HUDEP-2 (cell line): ENCODE measurements at regions not wholly inside any gene's neighbourhood (a gene's known extent, or its start where the extent isn't known, plus 50 kb on each side); places are given as distances from the start of the nearest gene placed in this dataset.
"Not testable (repeated sequence)": the region's sequence is repeated elsewhere in the genome, so short reads cannot be mapped to it uniquely, and the experiment has no call there.

Source experiments
- DNase-seq, 76 experiments: peaks; one replicate each; lab custom pipeline; 2025; ENCODE audit not compliant: unreplicated experiment in 76 of 76; lab: John Stamatoyannopoulos, UW

- no peak for DNase-seq
Measured at GRCh38 chrX:125193921-125194320, 125.8 kb upstream of the TEX13C start.

DNA sequence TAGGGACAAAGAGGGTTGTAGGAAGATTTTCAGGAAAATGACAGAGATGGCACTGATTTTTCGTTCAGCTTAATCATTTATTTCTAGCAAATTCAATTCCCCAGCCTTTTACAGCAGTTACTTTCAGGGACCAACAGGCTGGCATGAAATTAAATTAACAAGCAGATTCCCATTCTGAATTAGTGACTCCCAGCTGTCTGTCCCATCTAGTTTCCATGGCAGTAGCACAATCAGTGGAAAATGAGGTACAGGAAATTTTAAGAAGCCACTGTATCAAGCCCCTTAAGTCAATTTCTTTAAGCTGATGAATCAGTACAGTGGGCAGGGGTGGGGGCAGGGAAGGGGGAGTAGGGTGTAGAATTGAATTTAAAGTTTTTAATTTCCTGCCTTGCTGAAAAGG is 121.1 kb upstream of the TEX13C start:
- DNase-seq: no peak

DNA sequence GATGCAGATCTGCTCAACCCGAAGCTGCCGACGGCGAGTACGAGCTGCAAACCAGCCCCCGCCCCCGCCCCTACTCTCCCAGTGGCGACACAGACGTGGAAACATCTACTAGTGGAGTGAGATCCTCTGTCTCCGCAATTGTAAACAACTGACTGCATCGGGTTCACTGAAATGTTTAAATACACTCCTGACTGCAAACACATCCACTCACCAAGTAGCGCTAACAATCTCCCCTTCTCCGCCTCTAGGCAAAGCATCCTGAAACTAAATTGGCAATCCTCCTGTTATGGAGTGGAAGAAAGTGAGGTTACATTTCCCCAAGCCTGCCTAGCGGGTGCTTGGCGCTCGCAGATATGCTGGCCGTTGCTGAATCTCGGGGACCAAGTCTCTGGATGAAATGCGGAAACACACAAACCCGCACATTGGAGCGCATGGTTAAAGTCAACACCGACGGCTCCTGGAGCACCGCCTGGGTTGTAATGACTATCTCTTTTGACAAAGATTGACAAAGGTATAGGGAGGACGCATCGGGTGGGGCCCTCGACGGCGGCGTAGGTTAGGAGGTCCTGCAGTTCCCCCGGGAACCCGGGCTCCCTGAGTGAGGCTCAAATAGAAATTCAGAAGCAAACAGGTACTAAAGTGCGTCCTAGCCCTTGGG is 117.0 kb upstream of the TEX13C start:
- DNase-seq: peak in 1 of 76 experiments; percentile 0

DNA sequence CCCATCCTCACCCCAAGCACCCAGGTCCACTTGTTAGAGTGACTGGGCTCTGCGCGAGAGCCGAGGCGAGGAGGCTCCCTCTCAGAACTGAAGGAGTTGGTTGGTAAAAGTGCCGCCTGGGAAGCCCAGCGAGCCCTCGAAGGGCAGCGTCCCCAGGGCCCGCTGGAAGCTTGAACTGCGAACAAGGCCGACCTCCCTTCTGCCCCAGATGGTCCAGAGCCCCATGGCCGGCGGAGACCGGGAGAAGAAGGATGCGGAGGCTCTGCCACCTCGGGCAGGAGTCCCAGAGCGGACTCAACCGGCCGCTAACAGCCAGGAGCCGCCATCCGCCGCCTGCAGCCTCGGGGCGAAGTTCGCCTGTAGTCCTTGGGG is 116.3 kb upstream of the TEX13C start:
- DNase-seq: peak in 1 of 76 experiments; percentile 1

- DNase-seq: peak in 13 of 76 experiments; percentile 0 to 24 (median 2)
Measured at GRCh38 chrX:125203737-125204578, 115.7 kb upstream of the TEX13C start.

DNA sequence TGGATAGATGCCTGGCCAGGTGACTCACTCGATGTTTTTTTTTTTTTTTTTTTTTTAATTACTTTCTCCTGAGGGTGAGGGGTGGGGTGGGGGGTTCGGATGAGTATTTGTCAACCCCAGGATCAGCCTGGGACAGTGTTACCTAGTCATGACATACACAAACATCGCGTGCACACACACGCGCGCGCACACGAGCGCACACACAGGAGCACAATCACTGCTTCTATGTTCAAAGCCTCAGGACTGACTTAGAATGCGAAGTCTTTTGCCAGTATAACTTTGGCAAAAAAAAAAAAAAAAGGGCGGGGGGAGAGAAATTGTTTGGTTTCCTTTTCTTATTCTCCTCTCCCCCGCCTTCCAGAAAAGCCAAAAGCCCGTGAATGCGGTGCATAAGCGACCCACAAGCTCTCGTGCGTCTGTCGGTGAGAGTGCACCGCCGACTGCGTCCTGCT is 115.0 kb upstream of the TEX13C start:
- DNase-seq: no peak

DNA sequence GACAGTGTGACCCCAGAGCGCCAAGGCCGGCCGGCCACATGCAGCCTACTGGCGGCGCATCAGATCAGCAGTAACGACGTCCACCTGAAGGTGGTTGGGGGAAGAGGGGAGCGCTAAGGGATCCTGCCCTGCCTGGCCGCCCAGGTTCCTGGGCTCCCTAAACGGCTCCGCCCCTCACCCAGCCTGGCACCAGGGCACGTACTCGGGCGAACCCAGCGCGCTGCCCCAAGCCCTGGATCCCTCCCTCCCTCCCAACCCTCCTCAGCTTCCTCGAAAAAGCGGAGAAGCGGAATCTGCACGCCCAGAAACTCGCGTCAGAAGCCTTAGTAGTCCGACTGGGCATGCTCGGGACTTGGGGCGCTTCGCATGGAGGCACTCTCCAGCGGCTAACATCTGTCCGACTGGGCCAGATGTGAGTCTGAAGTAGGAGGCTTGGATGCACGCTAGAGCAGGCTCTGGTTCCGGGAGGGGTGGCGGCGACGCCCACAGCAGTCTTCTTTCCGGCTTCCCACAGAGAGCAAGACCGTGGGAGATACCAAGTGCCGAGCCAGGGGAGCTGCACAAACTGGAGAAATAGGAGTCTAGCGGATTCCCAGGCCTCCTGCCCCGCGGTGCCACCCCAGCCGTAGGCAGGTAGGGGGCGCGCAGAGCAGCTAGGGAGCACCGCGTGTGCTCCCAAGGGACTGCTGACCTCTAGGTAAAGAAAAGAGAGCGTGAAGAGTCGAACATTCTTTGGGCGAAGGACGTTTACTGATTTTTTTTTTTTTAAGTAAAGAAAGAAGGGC is 114.3 kb upstream of the TEX13C start:
- peak in 62 of 76 experiments; percentile 0 to 76 (median 28) for DNase-seq

- DNase-seq: peak in 8 of 76 experiments; percentile 0 to 31 (median 2)
Measured at GRCh38 chrX:125205918-125206665, 113.6 kb upstream of the TEX13C start.

DNA sequence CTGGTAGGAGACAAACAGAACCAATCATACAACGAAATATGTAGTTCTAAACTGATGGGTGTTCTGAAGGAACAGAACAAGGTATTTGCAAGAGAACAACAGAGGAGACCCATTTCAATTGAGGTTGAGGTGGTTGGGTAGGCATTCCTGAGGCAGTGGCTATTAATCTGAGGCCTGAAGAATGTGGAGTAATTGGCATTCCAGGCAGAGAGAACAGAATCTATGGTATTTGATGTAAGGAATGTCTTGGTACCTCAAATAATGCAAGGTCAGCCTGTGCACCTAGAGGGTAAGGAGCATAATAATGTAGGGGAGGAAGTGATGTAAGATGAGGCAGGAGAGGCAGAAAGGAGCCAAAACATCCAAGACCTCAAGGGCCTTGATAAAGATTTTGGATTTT is 109.5 kb upstream of the TEX13C start:
- DNase-seq: no peak

- peak in 30 of 76 experiments; percentile 0 to 51 (median 13) for DNase-seq
Measured at GRCh38 chrX:125219852-125220251, 99.8 kb upstream of the TEX13C start.

DNA sequence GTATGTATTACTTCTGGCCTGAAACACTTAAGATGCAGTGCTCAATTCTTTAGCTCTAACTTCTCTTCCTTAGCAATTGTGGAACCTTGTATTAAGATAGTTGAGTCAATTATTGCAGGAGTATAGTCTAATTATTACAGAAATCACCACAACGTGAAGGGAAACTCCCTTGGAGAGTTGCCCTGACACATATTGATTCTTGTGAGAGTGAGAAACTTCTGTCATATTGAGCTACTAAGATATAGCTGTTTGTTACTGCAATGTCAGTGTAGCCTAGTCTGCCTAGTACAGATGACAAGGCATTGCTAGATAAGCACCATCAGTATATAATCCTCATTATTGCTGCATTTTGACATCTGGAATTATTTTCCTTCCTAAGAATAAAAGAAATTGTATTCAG is 82.7 kb upstream of the TEX13C start:
- DNase-seq: no peak

DNA sequence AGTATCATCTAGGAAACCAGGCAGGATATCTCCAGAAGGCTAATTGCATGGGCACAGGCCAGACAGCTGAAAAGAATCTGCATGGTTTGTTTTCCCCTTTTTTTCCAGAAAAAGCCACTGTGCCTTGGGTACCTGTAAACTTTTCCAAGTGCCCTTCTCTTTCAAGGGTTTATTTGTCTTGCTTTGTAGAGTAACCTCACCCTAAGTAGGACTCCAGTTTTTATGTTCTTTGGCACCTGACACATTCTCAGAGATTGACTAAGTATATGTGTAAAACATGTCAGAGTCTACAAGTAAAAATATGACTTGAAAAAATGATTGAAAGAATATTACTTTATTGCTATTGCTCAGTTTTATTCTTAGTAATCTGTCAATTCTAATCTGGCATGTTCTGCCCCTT is 70.7 kb upstream of the TEX13C start:
- DNase-seq: no peak

DNA sequence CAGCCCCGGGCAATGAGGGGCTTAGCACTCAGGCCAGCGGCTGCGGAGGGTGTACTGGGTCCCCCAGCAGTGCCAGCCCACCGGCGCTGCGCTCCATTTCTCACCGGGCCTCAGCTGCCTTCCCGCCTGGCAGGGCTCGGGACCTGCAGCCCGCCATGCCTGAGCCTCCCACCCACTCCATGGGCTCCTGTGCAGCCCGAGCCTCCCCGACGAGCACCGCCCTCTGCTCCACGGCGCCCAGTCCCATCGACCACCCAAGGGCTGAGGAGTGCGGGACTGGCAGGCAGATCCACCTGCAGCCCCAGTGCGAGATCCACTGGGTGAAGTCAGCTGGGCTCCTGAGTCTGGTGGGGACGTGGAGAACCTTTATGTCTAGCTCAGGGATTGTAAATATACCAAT is 63.9 kb upstream of the TEX13C start:
- not testable (repeated sequence) for DNase-seq

DNA sequence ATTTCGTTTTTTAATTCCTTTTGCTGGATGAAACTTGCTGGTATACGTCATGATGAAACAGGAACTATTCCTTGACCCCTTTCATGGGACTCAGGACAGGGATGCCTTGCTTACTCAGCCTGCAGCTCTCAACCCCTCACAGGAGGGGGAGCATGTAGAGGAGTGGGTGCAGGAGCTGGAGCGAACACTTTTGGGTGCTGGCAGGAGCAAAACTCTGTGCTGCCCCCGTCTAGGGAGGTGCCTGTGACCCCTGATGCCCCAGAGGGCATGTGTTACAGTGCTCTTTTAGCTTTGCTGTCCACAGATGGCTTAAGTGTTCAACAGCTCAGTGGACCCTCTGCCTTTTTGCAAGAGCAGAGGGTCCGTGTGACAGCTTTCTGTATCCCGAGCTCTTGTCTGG is 56.8 kb upstream of the TEX13C start:
- no peak for DNase-seq

DNA sequence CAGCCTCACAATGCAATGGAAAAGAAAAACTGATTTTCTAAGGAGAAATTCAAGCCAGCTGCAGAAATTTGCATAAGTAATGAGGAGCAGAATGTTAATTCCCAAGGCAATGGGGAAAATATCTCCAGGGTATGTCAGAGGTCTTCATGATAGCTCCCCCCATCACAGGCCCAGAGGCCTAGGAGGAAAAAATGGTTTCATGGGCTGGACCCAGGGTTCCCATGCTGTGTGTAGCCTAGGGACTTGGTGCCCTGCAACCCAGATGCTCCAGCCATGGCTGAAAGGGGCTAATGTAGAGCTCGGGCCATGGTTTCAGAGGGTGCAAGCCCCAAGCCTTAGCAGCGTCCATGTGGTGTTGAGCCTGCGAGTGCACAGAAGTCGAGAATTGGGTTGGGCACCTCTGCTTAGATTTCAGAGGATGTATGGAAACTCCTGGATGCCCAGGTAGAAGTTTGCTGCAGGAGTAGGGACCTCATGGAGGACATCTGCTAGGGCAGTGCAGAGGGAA is 53.5 kb upstream of the TEX13C start:
- DNase-seq: no peak
